ENCODE measurements at regions not wholly inside any gene's neighbourhood (a gene's known extent, or its start where the extent isn't known, plus 50 kb on each side); places are given as distances from the start of the nearest gene placed in this dataset.

DNA sequence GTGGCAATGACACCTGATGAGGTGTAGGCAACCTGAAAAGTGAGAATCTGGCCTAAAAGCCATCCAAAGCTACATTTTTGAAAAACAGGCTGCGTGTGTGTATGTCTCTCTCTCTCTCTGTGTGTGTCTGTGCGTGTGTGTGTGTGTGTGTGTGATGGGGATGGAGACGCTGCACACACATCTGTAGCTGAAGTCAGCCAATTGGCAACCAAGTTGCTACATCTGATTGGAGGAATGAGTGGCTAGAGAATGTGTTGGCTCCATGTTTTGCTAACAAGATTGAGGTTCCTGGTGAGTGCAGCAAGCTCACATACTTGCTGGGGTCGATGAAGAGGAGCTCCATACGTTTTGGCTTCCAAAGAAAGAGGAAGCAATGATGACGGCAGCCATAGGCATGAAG, 311.4 kb upstream of the NCAM1 start:
- no peak overlapping the region for H3K4me3 ChIP-seq (ENCODE audit: low read depth, low read length)
- H3K27me3 ChIP-seq (ENCODE audit: control insufficient read depth, insufficient read depth, low read length) = no peaks in the 10 kb centered on the region
- ChIA-PET CTCF (no interaction called here), POLR2A (no interaction called here)
- no peaks in the 10 kb centered on the region for H3K9me3 ChIP-seq (ENCODE audit: control insufficient read depth, insufficient read depth, low read length)
- no peak for DNase-seq (ENCODE audit: low read depth, low spot score)
- no peak overlapping the region for H3K27ac ChIP-seq (ENCODE audit: low read depth, low read length)
- TF ChIP-seq CTCF (IDR thresholded peaks at IDR 0.05; ENCODE audit: low read depth, low read length) = no peak

DNA sequence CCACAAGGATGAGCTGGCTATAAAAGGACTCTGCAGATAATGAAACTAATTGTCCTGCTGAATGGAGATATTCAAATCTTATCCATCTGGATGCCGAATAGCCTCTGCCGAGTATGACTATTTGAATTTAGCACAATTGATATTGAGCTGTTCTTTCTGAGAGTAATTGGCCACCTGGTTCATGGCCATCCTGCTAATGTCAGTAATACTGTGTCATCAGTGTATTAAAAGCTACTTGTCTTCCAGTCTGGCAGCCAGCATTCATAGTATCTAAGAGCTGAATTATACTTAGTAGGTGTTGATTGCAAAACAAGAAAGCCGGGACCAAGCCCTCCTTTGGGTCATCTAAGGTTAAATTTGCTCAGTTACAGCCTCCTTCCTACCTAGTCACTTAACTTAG, 310.7 kb upstream of the NCAM1 start:
- DNase-seq (ENCODE audit: low read depth, low spot score) = no peak
- Histone ChIP-seq H3K9me3 (ENCODE audit: control insufficient read depth, insufficient read depth, low read length) (no peaks in the 10 kb centered on the region), H3K27ac (ENCODE audit: low read depth, low read length) (no peak overlapping the region), H3K4me3 (ENCODE audit: low read depth, low read length) (no peak overlapping the region), H3K27me3 (ENCODE audit: control insufficient read depth, insufficient read depth, low read length) (no peaks in the 10 kb centered on the region)
- CTCF ChIA-PET = no interaction called here
- no peak for TF ChIP-seq CTCF (IDR thresholded peaks at IDR 0.05; ENCODE audit: low read depth, low read length)
- POLR2A ChIA-PET = no interaction called here

GRCh38 chr11:112651386-112651785, 309.8 kb upstream of the NCAM1 start:
- H3K27me3 ChIP-seq (ENCODE audit: control insufficient read depth, insufficient read depth, low read length) = no peaks in the 10 kb centered on the region
- H3K27ac ChIP-seq (ENCODE audit: low read depth, low read length) = no peak overlapping the region
- no peak for DNase-seq (ENCODE audit: low read depth, low spot score)
- no peak for TF ChIP-seq CTCF (IDR thresholded peaks at IDR 0.05; ENCODE audit: low read depth, low read length)
- H3K4me3 ChIP-seq (ENCODE audit: low read depth, low read length) = no peak overlapping the region
- CTCF ChIA-PET = no interaction called here
- H3K9me3 ChIP-seq (ENCODE audit: control insufficient read depth, insufficient read depth, low read length) = no peaks in the 10 kb centered on the region
- POLR2A ChIA-PET = no interaction called here

GRCh38 chr11:112652786-112653390, 308.3 kb upstream of the NCAM1 start:
- ChIA-PET POLR2A (no interaction called here), CTCF (interaction anchor here (0.8 kb wide), 1 partner anchor 64 kb away, joined by 3 read pairs; no protein-coding TSS in a partner anchor)
- DNase-seq (ENCODE audit: low read depth, low spot score) = no peak
- Histone ChIP-seq H3K9me3 (ENCODE audit: control insufficient read depth, insufficient read depth, low read length) (no peaks in the 10 kb centered on the region), H3K27ac (ENCODE audit: low read depth, low read length) (no peak overlapping the region), H3K4me3 (ENCODE audit: low read depth, low read length) (no peak overlapping the region), H3K27me3 (ENCODE audit: control insufficient read depth, insufficient read depth, low read length) (no peaks in the 10 kb centered on the region)
- TF ChIP-seq CTCF (IDR thresholded peaks at IDR 0.05; ENCODE audit: low read depth, low read length) = no peak

DNA sequence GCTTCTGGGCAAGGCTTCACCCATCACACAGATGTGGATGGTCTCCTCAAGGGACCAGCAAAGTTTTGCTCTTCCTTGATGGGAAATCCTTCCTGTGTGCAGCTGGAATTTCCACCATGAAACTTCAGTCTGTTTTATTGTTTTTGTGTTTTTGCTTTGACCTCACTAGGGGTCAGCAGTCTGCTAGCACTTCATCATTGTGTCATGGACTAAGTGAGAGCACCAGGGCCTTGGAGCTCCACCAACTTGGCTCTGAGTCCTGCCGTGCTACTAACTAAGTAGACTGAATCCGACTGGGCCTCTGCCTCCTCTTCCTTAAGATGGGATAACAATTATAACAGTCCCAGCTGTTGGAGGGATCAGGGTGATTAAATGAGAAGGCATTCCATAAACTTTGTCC, 305.8 kb upstream of the NCAM1 start:
- Histone ChIP-seq H3K27ac (ENCODE audit: low read depth, low read length) (no peak overlapping the region), H3K9me3 (ENCODE audit: control insufficient read depth, insufficient read depth, low read length) (no peaks in the 10 kb centered on the region), H3K27me3 (ENCODE audit: control insufficient read depth, insufficient read depth, low read length) (no peaks in the 10 kb centered on the region), H3K4me3 (ENCODE audit: low read depth, low read length) (no peak overlapping the region)
- DNase-seq (ENCODE audit: low read depth, low spot score) = no peak
- POLR2A ChIA-PET = no interaction called here
- no peak for TF ChIP-seq CTCF (IDR thresholded peaks at IDR 0.05; ENCODE audit: low read depth, low read length)
- CTCF ChIA-PET = no interaction called here

Measured in AG04450 (cell line).